NB4 (cell line): ENCODE measurements at regions not wholly inside any gene's neighbourhood (a gene's known extent, or its start where the extent isn't known, plus 50 kb on each side); places are given as distances from the start of the nearest gene placed in this dataset.

Experiments used
- DNase-seq: peaks from one replicate; pipeline ENCODE4 v3.0.0; 2010; ENCODE audit warnings: low read depth
- H3K4me3 ChIP-seq: one replicate; pipeline ENCODE4 v1.5.1; 2011; ENCODE audit warnings: mild to moderate bottlenecking, low read depth, low read length, moderate library complexity
- CTCF ChIP-seq: IDR thresholded peaks from one replicate; pipeline ENCODE4 v1.5.1; 2012; ENCODE audit warnings: low read depth, low read length
- MAX ChIP-seq: IDR thresholded peaks from 2 replicates; pipeline ENCODE4 v1.6.1; 2011; ENCODE audit warnings: low read depth, low read length
- MYC ChIP-seq: IDR thresholded peaks from 2 replicates; pipeline ENCODE4 v1.6.1; 2011; ENCODE audit warnings: low read depth, low read length
- POLR2A ChIP-seq: IDR thresholded peaks from 2 replicates; pipeline ENCODE4 v1.6.1; 2011; ENCODE audit warnings: mild to moderate bottlenecking; ENCODE audit not compliant: insufficient read length; ENCODE audit errors: extremely low read depth

GRCh38 chr1:216822480-216822879, 99.3 kb upstream of the ESRRG start:
- no peak overlapping the region for H3K4me3 ChIP-seq
- TF ChIP-seq POLR2A (no peak), MYC (no peak), MAX (no peak), CTCF (no peak)
- no peak for DNase-seq

GRCh38 chr1:216820345-216820744, 97.1 kb upstream of the ESRRG start:
- no peak for DNase-seq
- no peak overlapping the region for H3K4me3 ChIP-seq
- TF ChIP-seq CTCF (no peak), MAX (no peak), POLR2A (no peak), MYC (no peak)

- no peak overlapping the region for H3K4me3 ChIP-seq
- TF ChIP-seq CTCF (no peak), POLR2A (no peak), MAX (no peak), MYC (no peak)
- no peak for DNase-seq
Observed at GRCh38 chr1:216818284-216818683, 95.1 kb upstream of the ESRRG start.

- DNase-seq, result no peak
- TF ChIP-seq POLR2A, result no peak
- no peak for TF ChIP-seq CTCF
- TF ChIP-seq MAX, result no peak
- no peak for TF ChIP-seq MYC
- H3K4me3 ChIP-seq, result no peak overlapping the region
Observed at GRCh38 chr1:216815260-216816131, 92.3 kb upstream of the ESRRG start.

- TF ChIP-seq MAX, result no peak
- no peak for TF ChIP-seq POLR2A
- TF ChIP-seq MYC, result no peak
- no peak for TF ChIP-seq CTCF
- no peak for DNase-seq
- H3K4me3 ChIP-seq, result no peak overlapping the region
Observed at GRCh38 chr1:216814576-216815259, 91.5 kb upstream of the ESRRG start.
